HuH-7 (cell line): ENCODE measurements at regions not wholly inside any gene's neighbourhood (a gene's known extent, or its start where the extent isn't known, plus 50 kb on each side); places are given as distances from the start of the nearest gene placed in this dataset.
"Not testable (repeated sequence)": the region's sequence is repeated elsewhere in the genome, so short reads cannot be mapped to it uniquely, and the experiment has no call there.

ENCODE experiments used
- DNase-seq: peaks from one replicate; pipeline ENCODE4 v3.0.0; 2011; ENCODE audit warnings: low spot score

- DNase-seq = no peak
Measured at GRCh38 chr1:14347776-14348175, 250.7 kb upstream of the KAZN start.

- no peak for DNase-seq
Measured at GRCh38 chr1:14350197-14350596, 248.3 kb upstream of the KAZN start.

DNA sequence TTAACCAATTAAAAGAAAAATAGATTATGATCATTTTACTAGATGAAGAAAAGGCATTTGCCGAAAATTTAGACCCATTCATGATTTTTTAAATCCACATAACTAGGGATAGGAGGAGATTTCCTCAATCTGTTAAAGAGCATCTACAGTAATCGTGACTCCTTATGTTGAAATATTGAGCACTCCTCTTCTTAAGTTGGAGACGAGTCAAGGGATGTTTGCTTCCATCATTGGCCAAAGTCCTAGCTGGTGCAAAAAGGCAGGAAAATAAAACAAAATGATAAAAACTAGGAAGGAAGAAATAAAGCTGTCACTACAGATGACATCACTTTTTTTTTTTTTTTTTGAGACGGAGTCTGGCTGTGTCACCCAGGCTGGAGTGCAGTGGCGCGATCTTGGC, 245.6 kb upstream of the KAZN start:
- no peak for DNase-seq

GRCh38 chr1:14361005-14361404, 237.5 kb upstream of the KAZN start:
- not testable (repeated sequence) for DNase-seq

- no peak for DNase-seq
Measured at GRCh38 chr1:14362331-14362730, 236.2 kb upstream of the KAZN start.

GRCh38 chr1:14363036-14363590, 235.4 kb upstream of the KAZN start:
- DNase-seq = no peak

GRCh38 chr1:14363707-14364413, 234.6 kb upstream of the KAZN start:
- DNase-seq = no peak

DNA sequence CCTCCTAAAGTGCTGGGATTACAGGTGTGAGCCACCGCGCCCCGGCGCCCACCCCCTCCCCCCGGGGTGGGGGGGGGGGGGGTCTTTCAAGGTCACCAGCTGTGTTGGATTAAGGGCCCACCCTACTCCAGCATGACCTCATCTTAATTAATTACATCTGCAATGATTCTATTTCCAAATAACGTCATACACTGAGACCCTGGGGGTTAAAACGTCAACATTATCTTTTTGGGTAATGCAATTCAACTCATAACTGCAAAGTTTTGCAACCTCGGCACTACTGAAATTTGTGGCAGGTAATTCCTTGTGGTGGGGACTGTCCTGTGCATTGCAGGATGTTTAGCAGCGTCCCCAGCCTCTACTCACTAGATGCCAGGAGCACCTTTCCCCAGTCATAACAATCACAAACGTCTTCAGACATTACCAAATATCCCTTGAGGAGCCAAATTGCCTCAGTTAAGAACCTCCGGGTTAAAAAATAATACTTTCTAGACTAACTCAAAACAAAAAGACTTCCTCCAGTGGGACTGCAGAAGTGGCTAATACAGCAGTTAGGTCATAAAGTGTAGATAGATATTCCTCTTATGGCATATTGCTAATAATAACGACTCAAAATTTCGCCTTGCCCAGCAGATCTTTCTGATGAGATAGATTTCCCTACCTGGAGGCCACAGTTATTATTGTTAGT, 233.0 kb upstream of the KAZN start:
- DNase-seq = no peak

- DNase-seq = no peak
Measured at GRCh38 chr1:14366091-14367018, 232.1 kb upstream of the KAZN start.

- DNase-seq = no peak
Measured at GRCh38 chr1:14367451-14367850, 231.0 kb upstream of the KAZN start.

GRCh38 chr1:14369526-14370213, 228.8 kb upstream of the KAZN start:
- no peak for DNase-seq

DNA sequence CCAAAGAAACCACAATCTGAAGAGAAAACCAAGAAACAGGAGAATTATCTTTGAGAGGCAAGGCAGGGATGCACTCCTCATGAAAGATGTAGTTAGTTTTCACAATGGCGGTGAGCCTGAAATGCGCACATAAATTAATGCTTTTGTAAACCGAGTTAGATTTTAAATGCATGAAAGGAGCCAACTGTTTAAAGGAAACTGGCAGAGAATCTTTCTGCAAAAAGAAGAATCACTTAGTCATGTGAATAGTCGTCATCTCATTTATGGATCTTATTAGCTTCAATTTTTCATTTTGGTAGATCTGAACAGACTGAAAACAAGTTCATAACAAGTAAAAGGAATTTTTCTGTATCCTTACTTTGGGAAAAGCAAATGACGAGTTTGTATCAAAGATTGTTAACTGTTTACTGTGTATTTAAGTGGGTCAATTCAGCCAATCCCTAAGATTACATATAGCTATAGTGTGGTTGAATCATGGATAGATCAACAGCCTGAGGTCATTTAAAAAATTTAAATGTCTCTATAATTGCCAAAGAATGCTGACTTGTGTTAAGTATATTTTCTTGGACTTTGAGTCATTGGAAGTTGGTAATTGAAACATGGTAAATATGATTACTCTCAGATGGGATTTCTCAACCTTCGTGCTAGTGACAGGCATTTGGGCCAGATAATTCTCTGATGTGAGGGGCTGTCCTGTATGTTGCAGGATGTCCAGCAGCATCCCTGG, 226.6 kb upstream of the KAZN start:
- no peak for DNase-seq

GRCh38 chr1:14372526-14372925, 226.0 kb upstream of the KAZN start:
- no peak for DNase-seq

- DNase-seq = no peak
Measured at GRCh38 chr1:14373081-14373758, 225.3 kb upstream of the KAZN start.

DNA sequence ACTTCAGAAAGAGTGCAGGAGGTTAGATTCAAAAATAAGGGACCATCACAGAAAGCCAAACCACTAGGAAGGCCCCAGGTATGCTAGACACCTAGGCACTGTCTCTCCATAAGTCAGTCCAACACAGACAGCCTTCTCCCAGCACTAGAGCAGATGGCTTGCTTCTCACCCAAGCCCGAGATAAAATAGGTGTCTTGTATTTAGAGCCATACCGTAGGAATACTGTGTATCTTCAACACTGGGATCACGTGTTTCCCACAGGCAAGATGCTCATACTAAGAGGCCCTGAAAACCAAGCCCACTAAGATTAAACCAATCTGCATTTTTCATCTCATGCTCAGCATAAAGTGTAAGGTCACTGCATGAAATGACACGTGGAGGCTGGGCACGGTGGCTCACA, 223.3 kb upstream of the KAZN start:
- DNase-seq = no peak

DNA sequence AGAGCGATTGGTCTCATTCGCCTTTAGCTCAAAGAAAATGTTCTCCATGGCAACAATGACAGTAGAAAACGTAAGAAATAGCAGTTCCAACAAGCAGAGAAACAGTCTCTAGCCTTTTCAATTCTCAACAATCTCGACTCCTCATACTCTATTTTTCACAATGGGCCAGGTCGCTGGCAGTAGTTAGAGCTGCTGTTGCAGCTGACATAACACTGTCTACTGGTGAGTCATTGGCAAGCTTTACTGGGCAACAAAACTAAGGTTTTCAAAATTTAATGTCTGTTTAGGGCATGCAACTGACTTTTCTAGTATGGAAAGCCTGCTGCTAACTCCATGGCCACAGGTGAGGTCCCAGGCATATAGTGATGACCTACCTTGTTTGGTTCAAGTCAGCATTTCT, 221.1 kb upstream of the KAZN start:
- DNase-seq = no peak

DNA sequence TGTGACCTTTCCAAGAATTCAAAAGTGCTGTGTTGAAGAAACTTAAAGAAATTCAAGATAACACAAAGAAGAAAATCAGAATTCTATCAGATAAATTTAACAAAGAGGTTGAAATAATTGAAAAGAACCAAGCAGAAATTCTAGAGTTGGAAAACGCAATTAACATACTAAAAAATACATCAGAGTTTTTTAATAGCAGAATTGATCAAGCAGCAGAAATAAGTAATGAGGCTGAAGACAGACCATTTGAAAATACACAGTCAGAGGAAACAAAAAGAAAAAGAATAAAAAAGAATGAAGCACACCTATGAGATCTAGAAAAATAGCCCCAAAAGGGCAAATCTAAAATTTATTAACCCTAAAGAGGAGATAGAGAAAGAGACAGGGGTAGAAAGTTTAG, 218.1 kb upstream of the KAZN start:
- no peak for DNase-seq

- DNase-seq = no peak
Measured at GRCh38 chr1:14390816-14391215, 207.7 kb upstream of the KAZN start.

GRCh38 chr1:14392161-14392858, 206.2 kb upstream of the KAZN start:
- no peak for DNase-seq

DNA sequence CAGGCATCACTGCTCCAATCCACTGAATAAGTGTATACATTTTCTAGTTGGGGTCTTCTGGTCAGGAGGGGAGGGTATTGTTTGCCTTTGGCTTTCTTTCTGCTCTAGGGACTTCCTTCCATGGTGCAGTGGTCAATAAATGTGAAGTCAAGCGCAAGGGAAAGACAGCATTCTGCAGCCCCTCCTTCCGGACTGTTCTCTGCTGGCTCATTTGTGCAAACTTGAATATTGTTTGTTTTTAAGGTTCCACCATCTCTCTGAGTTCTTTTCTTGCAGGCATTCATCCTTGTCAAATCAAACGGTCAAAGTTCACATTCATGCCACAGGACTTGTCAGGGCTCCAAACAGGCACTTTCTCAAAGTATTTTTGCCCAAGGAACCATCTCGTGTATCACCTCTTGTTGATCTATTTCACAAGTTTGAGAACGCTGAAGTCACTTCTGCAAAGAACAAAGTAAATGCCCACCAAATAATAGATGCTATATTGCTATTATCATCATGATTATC, 205.6 kb upstream of the KAZN start:
- DNase-seq = no peak
